ENCODE measurements at regions not wholly inside any gene's neighbourhood (a gene's known extent, or its start where the extent isn't known, plus 50 kb on each side); places are given as distances from the start of the nearest gene placed in this dataset.
"Not testable (repeated sequence)": the region's sequence is repeated elsewhere in the genome, so short reads cannot be mapped to it uniquely, and the experiment has no call there.

GRCh38 chr12:116664085-116664484 is 73.8 kb downstream of the SPRING1 start:
- no peaks in the 10 kb centered on the region for H3K36me3 Mint-ChIP-seq
- H3K27me3 Mint-ChIP-seq: peaks cover 14% of the 10 kb centered on the region
- CTCF ChIA-PET: interaction anchor here (0.7 kb wide), 1 partner anchor 422 kb away, joined by 3 read pairs; no protein-coding TSS in a partner anchor
- H3K27ac Mint-ChIP-seq: no peak overlapping the region
- DNase-seq (no peak), ATAC-seq (no peak)
- H3K4me3 Mint-ChIP-seq: no peak overlapping the region
- no peaks in the 10 kb centered on the region for H3K9me3 Mint-ChIP-seq (ENCODE audit: low read depth)
- no peaks in the 10 kb centered on the region for H3K4me1 Mint-ChIP-seq

DNA sequence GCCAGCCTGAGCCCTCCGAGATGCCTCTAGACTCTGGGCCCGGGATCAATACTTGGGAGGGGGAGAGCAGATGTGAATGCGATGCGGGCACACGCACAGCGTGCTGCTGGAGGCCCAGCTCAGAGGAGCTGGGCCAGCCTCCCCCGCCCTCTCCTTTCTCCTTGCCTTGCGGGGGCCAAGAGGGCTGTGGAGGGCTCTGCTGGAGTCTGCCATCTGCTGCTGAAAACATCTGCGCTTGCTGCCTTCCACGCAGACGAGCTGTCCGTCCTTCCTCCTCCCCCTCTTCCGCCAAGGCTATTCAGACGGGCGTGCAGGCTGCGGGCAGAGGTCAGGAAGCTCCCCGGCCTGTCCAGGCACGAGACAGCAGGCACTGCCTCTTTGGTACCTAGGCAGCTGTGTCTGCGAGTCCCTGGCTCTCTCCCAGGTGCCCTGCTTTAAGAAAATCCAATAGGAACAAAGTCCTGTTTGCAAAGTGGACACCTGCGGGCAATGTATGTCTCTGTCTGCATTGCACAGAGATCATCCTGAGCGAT is 75.2 kb downstream of the SPRING1 start:
- Mint-ChIP-seq H3K36me3 (no peaks in the 10 kb centered on the region), H3K9me3 (ENCODE audit: low read depth) (no peaks in the 10 kb centered on the region), H3K4me1 (no peaks in the 10 kb centered on the region), H3K4me3 (no peak overlapping the region), H3K27ac (no peak overlapping the region), H3K27me3 (peaks cover 26% of the 10 kb centered on the region)
- CTCF ChIA-PET: no interaction called here
- no peak for ATAC-seq
- DNase-seq: no peak

DNA sequence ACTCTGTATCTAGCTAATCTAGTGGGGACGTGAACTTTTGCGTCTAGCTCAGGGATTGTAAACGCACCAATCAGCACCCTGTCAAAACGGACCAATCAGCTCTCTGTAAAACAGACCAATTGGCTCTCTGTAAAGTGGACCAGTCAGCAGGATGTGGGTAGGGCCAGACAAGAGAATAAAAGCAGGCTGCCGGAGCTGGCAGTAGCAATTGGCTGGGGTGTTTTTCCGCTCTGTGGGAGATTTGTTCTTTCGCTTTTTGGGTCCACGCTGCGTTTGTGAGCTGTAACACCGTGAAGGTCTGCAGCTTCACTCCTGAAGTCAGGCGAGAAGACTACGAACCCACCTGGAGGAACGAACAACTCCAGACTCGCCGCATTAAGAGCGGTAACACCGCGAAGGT is 76.5 kb downstream of the SPRING1 start:
- no peak overlapping the region for H3K27ac Mint-ChIP-seq
- no peaks in the 10 kb centered on the region for H3K36me3 Mint-ChIP-seq
- CTCF ChIA-PET: no interaction called here
- H3K9me3 Mint-ChIP-seq (ENCODE audit: low read depth): no peaks in the 10 kb centered on the region
- ATAC-seq: no peak
- DNase-seq: no peak
- no peaks in the 10 kb centered on the region for H3K4me1 Mint-ChIP-seq
- no peak overlapping the region for H3K4me3 Mint-ChIP-seq
- peaks cover 35% of the 10 kb centered on the region for H3K27me3 Mint-ChIP-seq

DNA sequence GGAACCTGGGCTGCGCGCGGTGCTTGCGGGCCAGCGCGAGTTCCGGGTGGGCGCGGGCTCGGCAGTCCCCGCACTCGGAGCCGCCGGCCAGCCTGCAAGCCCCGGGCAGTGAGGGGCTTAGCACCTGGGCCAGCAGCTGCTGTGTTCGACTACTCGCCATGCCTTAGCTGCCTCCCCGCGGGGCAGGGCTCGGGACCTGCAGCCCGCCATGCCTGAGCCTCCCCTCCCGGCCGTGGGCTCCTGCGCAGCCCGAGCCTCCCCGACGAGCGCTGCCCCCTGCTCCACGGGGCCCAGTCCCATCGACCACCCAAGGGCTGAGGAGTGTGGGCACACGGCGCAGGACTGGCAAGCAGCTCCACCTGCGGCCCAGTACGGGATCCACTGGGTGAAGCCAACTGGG is 77.1 kb downstream of the SPRING1 start:
- H3K9me3 Mint-ChIP-seq (ENCODE audit: low read depth); H3K4me3 Mint-ChIP-seq; DNase-seq; H3K27ac Mint-ChIP-seq; H3K36me3 Mint-ChIP-seq; CTCF ChIA-PET; ATAC-seq; H3K4me1 Mint-ChIP-seq: not testable (repeated sequence)
- peaks cover 37% of the 10 kb centered on the region for H3K27me3 Mint-ChIP-seq

DNA sequence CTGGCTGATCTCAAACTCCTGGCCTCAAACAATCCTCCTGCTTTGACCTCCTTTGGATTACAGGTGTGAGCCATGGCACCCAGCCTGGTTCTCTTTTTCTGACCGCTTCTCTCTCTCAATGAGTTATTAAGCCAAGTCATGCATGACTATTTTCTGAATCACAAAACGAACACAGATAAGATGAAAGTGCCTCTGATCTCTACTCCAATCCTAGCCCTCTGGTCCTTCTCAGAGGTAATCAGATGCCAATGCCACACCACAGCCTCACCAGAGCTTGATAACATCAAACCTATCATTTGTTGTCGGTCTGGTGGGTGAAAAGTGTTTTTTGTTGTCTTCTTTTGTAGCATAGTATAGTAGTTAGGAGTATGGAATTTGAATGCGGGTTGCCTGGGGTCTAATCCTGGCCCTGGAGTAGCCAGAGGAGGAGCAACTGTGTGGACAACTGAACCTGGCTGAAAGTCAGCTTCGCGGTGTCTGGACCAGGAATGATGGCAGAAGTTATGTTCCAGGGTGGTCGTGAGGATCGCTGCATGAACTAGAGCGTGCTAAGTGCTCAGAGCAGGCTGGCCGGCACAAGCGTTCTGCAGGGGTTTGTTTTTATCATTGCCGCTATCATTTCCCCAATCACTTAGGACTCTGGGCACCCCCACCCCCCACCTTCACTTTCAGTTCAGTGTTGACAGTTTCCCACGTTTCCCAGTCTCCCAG is 77.9 kb downstream of the SPRING1 start:
- H3K9me3 Mint-ChIP-seq (ENCODE audit: low read depth): no peaks in the 10 kb centered on the region
- H3K4me1 Mint-ChIP-seq: no peaks in the 10 kb centered on the region
- DNase-seq: no peak
- H3K36me3 Mint-ChIP-seq: no peaks in the 10 kb centered on the region
- CTCF ChIA-PET: interaction anchor here (1.2 kb wide), 1 partner anchor 16 kb away, joined by 4 read pairs; no protein-coding TSS in a partner anchor
- peaks cover 37% of the 10 kb centered on the region for H3K27me3 Mint-ChIP-seq
- no peak overlapping the region for H3K4me3 Mint-ChIP-seq
- ATAC-seq: no peak
- H3K27ac Mint-ChIP-seq: no peak overlapping the region

DNA sequence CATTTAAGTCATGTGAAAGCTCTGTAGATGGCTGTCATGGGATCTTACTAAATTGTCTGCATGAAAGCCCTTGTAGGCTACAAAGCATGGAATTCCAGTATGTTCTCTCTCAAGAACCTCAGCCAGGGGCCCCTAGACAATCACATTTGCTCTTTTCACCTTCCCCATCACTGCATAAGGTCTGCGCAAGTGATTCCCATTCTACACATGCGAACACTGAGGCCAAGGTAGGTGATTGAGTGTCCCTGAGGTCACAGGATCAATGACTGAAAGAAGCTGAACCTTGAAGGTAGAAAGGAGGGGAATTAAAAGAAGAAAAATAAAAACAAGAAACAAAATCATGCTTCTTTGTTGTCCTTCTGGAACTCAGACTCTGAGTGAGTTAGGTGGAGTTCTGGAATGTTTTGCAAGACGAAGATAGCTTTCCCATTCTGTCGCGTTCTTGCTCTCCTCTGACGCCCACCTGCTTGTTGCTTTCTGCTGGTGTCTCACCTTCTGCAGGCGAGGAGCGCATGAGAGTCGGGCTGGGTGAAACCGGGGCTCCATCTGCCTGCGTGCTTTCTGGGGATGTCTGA is 79.9 kb downstream of the SPRING1 start:
- Mint-ChIP-seq H3K9me3 (ENCODE audit: low read depth) (no peaks in the 10 kb centered on the region), H3K36me3 (no peaks in the 10 kb centered on the region), H3K27ac (no peak overlapping the region), H3K27me3 (peaks cover 43% of the 10 kb centered on the region), H3K4me1 (no peaks in the 10 kb centered on the region), H3K4me3 (no peak overlapping the region)
- CTCF ChIA-PET: interaction anchor here (0.9 kb wide), 1 partner anchor 16 kb away, joined by 3 read pairs; no protein-coding TSS in a partner anchor
- DNase-seq (no peak), ATAC-seq (no peak)

DNA sequence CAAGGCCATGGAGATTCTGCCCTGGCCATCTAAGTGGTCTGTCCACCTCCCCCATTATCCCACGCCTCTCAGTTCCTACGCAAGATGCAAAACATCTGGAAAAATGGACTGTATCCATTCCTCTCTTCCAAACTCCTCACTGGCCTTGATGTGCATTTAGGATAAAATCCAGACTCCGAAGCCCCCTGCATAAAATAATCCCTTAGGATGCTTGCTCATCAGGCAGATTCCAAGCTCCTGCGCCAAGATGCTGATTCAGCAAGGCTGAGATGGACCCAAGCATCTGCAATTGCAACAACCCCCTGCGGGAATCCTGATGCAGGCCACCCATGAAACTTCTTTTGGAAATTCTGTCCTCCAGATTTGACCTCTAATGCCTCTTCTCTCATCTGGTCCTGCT is 81.6 kb downstream of the SPRING1 start:
- Mint-ChIP-seq H3K36me3 (no peaks in the 10 kb centered on the region), H3K9me3 (ENCODE audit: low read depth) (no peaks in the 10 kb centered on the region), H3K27ac (no peak overlapping the region), H3K4me1 (no peaks in the 10 kb centered on the region), H3K27me3 (peaks cover 43% of the 10 kb centered on the region), H3K4me3 (no peak overlapping the region)
- no peak for DNase-seq
- CTCF ChIA-PET: interaction anchor here (1.2 kb wide), 1 partner anchor 52 kb away, joined by 3 read pairs; no protein-coding TSS in a partner anchor
- ATAC-seq: no peak

GRCh38 chr12:116654226-116654743 is 83.6 kb downstream of the SPRING1 start:
- CTCF ChIA-PET: no interaction called here
- no peak overlapping the region for H3K4me3 Mint-ChIP-seq
- no peaks in the 10 kb centered on the region for H3K9me3 Mint-ChIP-seq (ENCODE audit: low read depth)
- ATAC-seq: no peak
- no peaks in the 10 kb centered on the region for H3K4me1 Mint-ChIP-seq
- no peaks in the 10 kb centered on the region for H3K36me3 Mint-ChIP-seq
- H3K27me3 Mint-ChIP-seq: peaks cover 39% of the 10 kb centered on the region
- DNase-seq: no peak
- H3K27ac Mint-ChIP-seq: no peak overlapping the region

- Mint-ChIP-seq H3K36me3 (no peaks in the 10 kb centered on the region), H3K27ac (no peak overlapping the region), H3K4me1 (no peaks in the 10 kb centered on the region)
Observed at GRCh38 chr12:116651089-116651488, 86.8 kb downstream of the SPRING1 start.

GRCh38 chr12:116650585-116651087 is 87.2 kb downstream of the SPRING1 start:
- Mint-ChIP-seq H3K4me1 (no peaks in the 10 kb centered on the region), H3K27me3 (peaks cover 19% of the 10 kb centered on the region), H3K36me3 (no peaks in the 10 kb centered on the region), H3K9me3 (ENCODE audit: low read depth) (no peaks in the 10 kb centered on the region), H3K4me3 (no peak overlapping the region), H3K27ac (no peak overlapping the region)
- CTCF ChIA-PET: no interaction called here
- ATAC-seq (no peak), DNase-seq (no peak)

More at GRCh38 chr12:116651089-116651488, 86.8 kb downstream of the SPRING1 start:
- CTCF ChIA-PET: no interaction called here
- ATAC-seq (no peak), DNase-seq (no peak)
- Mint-ChIP-seq H3K27me3 (peaks cover 19% of the 10 kb centered on the region), H3K4me3 (no peak overlapping the region), H3K9me3 (ENCODE audit: low read depth) (no peaks in the 10 kb centered on the region)

GRCh38 chr12:116650062-116650461 is 87.8 kb downstream of the SPRING1 start:
- no peak for ATAC-seq
- CTCF ChIA-PET: no interaction called here
- no peak overlapping the region for H3K27ac Mint-ChIP-seq

GRCh38 chr12:116647813-116648212 is 88.6 kb downstream of the MAP1LC3B2 start:
- Mint-ChIP-seq H3K9me3 (ENCODE audit: low read depth) (peaks cover 3% of the 10 kb centered on the region), H3K27ac (no peak overlapping the region), H3K36me3 (no peaks in the 10 kb centered on the region), H3K27me3 (peaks cover 9% of the 10 kb centered on the region), H3K4me3 (no peak overlapping the region), H3K4me1 (no peaks in the 10 kb centered on the region)
- CTCF ChIA-PET: interaction anchor here (0.6 kb wide), 1 partner anchor 196 kb away, joined by 3 read pairs; no protein-coding TSS in a partner anchor
- no peak for DNase-seq
- no peak for ATAC-seq

More at GRCh38 chr12:116650062-116650461, 87.8 kb downstream of the SPRING1 start:
- H3K36me3 Mint-ChIP-seq: no peaks in the 10 kb centered on the region
- H3K27me3 Mint-ChIP-seq: peaks cover 19% of the 10 kb centered on the region
- no peak for DNase-seq
- H3K9me3 Mint-ChIP-seq (ENCODE audit: low read depth): no peaks in the 10 kb centered on the region
- H3K4me1 Mint-ChIP-seq: no peaks in the 10 kb centered on the region
- H3K4me3 Mint-ChIP-seq: no peak overlapping the region

GRCh38 chr12:116646901-116647300 is 87.7 kb downstream of the MAP1LC3B2 start:
- Mint-ChIP-seq H3K9me3 (ENCODE audit: low read depth) (peaks cover 3% of the 10 kb centered on the region), H3K27ac (no peak overlapping the region), H3K36me3 (no peaks in the 10 kb centered on the region), H3K4me1 (no peaks in the 10 kb centered on the region), H3K4me3 (no peak overlapping the region), H3K27me3 (peaks cover 9% of the 10 kb centered on the region)
- DNase-seq (no peak), ATAC-seq (no peak)
- CTCF ChIA-PET: no interaction called here

- H3K36me3 Mint-ChIP-seq: no peaks in the 10 kb centered on the region
- no peak overlapping the region for H3K4me3 Mint-ChIP-seq
- CTCF ChIA-PET: no interaction called here
- H3K9me3 Mint-ChIP-seq (ENCODE audit: low read depth): peaks cover 3% of the 10 kb centered on the region
- ATAC-seq (no peak), DNase-seq (no peak)
- no peak overlapping the region for H3K27ac Mint-ChIP-seq
- peaks cover 5% of the 10 kb centered on the region for H3K27me3 Mint-ChIP-seq
- H3K4me1 Mint-ChIP-seq: no peaks in the 10 kb centered on the region
Observed at GRCh38 chr12:116644806-116645205, 85.6 kb downstream of the MAP1LC3B2 start.

Data from activated CD8-positive, alpha-beta memory T cell treated with anti-CD3 and anti-CD28 coated beads, Interleukin-2, amount 10 ng/mL, durations not matched to agents 7 days and 5 days (primary cell).